Activated CD4-positive, alpha-beta T cell treated with anti-CD3 and anti-CD28 coated beads, Interleukin-10, Interleukin-2, amounts not matched to agents 100 ng/mL and 50 ng/mL, durations not matched to agents 16 hours and 8 hours (primary cell): ENCODE measurements at regions not wholly inside any gene's neighbourhood (a gene's known extent, or its start where the extent isn't known, plus 50 kb on each side); places are given as distances from the start of the nearest gene placed in this dataset.

Experiments used
- DNase-seq: peaks from one replicate; pipeline ENCODE4 v3.0.0-alpha.2; 2020

DNA sequence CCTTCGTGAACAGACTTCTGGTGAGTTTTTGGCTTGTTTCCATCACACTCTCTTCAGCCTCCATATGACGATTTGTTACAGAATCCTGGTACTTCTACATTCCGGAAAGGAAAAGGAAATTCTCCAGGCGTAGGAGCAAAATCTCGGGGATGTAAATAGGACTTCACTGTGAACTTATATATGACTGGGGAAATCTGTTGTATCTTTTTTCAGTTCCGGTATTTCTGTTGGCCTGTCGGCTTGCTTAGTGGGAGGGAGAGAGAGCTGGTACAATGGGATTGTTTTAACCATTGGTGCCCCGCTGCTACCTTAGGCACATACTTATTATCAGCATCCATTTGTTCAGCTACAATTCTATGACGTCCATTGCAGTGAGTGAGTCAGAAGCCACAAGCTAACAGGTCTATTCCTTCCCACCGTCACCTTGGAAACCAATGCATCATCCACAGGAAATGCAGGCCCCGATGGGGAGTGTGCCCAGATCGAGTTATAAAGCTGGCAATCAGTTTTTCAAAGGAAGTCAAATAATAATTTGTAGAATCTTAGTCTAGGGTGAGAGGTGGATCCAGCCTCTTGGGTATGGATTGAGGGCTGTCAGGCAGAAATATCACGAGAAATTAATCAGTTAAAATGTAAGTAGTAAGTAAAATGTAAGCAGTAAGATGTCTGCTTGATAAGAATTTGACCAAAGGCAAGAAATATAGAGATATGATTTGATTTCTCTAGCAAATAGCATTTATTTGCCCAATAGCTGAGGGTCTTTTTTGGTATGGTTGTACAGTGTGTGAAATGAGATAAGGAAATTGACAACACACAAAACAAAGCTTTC, 92.0 kb upstream of the MKLN1 start:
- peak; percentile 92 for DNase-seq

DNA sequence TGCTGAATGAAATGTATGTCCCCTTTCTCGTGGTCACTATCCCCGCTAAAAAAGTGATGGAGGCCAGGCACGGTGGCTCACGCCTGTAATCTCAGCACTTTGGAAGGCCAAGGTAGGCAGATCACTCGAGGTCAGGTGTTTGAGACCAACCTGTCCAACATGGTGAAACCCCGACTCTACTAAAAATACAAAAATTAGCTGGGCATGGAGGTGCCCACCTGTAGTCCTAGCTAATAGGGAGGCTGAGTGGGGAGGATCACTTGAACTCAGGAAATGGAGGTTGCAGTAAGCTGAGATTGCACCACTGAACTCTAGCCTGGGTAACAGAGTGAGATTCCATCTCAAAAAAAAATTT, 91.4 kb upstream of the MKLN1 start:
- DNase-seq: no peak

DNA sequence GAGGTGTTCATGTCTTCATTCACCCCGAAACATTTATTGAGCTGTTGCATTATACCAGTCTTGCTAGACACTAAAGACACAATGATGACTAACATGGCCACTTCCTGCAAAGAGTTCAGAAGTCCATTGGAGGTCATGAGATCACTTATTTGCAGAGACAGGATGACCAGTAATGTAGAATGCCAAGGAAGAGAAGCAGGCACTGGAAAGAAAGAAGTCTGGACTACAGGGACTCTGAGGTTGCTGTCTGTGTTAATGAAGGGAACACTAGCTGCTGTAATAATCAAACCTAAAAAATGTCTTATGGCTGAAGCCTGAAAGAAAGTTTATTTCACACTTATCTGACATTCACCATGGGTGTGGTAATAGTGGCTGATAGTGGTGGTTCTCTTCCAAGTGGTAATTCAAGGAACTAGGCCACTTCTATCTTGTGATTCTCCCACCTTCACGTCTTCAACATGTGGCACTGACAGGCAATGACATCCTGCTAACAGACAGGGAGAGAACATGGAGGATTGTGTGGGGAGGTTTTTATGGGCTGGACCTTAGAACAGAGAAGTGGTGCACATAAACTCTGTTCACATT, 89.2 kb upstream of the MKLN1 start:
- DNase-seq: peak; percentile 39

DNA sequence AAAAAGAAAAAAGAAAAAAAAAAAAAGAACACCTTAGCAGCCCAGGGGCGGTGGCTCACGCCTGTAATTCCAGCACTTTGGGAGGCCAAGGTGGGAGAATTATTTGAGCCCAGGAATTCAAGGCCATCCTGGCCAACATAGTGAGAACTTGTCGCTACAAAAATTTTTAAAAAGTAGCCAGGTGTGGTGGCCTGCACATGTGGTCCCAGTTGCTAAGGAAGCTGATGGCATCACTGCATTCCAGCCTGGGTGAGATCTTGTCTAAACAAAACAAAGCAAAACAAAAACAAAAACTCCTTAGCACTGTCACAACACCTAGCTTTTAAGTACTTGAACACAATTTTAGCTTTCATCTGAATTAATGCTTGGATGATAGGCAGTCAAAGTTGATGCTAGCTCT, 86.3 kb upstream of the MKLN1 start:
- DNase-seq: no peak

DNA sequence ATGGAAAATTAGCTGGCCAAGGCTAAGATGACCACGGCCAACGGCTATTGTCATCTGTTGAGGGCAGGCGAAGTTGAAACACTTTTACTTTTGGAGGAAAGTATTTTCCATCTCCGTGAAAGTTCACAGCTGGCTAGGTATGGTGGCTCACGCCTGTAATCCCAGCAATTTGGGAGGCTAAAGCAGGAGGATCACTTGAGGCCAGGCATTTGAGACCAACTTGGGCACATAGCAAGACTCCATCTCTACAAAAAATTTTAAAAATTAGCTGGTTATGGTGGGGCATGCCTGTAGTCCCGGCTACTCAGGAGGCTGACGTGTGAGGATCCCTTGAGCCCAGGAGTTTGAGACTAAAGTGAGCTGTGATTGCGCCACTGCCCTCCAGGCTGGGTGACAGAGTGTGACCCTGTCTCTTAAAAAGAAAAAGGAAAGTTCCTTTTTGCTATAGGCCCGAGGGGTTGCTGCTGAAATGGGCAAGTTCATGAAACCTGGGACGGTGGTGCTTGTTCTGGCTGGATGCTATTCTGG, 85.5 kb upstream of the MKLN1 start:
- no peak for DNase-seq

DNA sequence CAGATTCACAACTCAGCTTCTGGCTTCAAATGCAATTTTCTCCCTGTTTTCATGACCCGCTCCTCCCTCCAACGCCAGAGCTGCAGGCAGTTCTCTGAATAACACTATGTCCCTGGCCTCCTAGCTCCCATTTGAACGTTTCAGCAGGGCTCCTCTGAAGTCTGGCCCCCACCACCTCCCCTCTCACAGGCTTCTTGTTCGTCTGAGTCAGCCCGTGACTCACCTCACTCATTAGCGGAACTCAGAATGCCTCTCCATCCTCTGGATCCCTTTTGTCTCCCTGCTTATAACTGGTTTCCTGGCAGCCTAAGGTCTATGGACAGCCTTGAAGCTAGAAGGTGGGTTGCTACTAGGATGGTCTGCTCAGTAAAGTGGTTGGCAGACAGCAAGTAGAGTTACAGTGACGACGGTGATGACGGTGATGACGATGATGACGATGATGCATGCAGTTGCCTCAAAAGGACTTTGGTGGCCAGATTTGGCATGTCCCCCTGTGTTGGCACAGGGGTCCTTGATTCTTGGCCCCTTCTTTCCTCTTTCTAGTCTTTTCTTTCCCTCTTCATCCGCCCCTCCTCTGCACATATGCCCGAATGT, 83.3 kb upstream of the MKLN1 start:
- DNase-seq: no peak

DNA sequence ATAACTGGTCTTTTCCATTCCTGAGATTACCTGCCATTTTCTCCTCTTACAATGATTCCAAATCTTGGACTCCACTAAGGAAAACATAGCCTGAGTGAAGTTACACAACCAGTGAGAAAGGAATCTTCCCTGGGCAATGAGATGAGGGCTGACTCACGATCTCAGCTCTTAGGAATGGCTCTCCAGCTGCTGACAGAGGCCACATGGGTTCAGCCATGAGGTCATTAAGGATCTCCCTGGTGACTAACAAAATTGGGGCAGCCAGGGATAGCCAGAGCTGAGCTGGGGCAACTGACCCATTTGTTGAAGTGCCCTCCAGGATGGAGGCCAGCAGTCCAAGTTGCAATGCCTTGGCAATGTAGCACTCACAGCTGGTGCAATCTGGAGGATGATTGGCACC, 78.7 kb upstream of the MKLN1 start:
- no peak for DNase-seq

DNA sequence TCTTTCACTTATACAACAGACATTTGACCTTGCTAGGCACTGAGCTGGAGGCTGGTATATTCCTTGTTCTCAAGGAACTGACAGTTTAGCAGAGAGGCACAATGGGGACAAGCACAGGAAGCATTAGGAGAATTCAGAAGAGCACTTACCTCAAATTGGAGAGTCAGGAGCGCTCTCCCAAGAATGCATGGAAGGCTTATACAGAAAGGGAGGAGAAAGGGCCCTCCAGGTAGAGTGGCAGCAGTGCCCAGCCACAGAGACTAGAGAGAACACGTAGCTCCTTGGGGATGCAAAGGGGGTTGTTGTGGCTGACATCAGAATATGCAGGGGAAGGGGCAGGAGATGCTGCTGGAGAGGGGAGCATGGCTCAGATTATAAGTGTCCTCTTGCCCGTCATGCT, 78.2 kb upstream of the MKLN1 start:
- no peak for DNase-seq

DNA sequence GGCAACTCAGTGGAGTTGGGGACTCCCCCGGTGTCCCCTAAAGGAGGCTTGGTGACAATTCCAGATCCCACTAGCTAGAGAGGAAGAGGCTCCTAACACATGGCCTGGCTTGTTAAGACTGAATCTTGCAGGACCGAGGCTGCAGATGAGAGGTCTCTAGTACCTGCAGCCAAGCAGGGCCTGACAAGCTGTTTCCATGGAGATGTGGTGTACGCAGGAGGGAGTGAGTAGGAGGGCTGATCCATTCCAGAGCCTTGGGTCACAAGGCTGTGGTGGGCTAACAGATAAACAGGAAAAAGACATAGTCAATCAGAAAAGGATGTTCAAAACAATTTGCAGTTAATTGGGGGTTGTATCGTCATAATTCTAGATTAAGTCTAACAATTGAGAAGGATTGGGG, 77.3 kb upstream of the MKLN1 start:
- no peak for DNase-seq

DNA sequence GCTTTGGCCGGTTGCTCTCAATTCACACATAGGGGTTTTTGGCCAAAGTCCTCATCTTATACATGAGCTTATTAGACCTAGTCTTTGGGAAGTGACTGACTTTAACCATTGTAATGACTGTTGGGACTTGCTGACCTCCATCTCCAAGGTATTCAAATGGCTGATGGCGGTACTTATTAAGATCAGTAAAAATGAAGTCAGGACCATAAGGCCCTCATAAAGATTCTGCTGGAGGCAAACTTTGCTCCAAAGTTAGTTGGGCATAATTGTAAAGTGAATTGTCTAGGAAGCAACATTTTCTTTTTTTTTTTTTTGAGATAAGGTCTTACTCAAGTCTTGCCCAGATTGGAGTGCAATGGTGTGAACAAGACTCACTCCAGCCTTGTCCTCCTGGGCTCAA, 76.3 kb upstream of the MKLN1 start:
- no peak for DNase-seq

DNA sequence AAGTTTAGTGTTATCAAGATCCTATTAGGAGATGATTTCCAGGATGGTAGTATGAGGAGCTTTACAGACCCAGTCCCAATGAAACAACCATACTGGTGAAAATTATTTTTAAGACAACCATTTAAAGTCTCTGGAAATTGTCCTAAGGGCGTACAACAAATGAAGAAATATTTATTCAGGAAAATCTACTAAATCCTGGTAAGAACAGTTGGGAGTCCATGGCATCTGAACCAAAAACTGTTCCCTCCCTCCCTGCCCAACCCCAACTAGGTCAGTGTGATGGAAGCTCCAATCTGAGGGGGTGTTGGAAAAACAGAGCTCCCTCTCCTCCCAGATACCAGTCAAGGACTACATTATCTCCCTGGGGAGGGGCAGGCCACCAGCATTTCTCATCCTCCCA, 74.7 kb upstream of the MKLN1 start:
- no peak for DNase-seq

DNA sequence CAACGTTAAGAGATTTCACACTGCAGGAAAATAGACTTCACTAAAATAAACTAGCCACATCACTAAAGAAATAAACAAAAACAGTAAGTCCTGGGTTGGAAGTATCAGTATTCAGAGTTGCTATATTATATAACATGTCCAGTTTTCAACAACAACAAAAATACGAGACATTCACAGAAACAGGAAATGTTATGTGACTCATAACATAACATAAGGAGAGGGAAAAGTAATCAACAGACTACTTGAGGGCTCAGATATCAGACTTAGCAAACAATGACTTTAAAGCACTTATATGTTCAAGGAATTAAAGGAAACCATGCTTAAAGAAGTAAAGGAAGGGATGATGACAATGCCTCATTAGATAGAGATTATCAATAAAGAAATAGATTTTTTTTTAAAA, 73.5 kb upstream of the MKLN1 start:
- DNase-seq: no peak

DNA sequence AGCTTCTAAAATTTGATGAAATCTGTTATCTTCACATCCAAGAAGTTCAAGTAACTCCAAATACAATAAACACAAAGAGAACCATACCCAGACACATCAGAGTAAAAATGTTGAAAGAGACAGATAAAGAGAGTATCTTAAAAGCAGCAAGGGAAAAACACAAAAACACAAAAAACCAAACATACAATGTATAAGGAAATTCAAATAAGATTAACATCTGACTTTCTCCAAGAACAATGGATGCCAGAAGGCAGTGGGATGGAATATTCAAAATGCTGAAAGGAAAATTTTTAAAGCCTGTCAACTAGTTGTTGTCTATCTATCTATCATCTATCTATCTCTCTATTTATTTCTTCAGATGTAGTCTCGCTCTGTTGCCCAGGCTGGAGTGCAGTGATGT, 72.4 kb upstream of the MKLN1 start:
- no peak for DNase-seq

DNA sequence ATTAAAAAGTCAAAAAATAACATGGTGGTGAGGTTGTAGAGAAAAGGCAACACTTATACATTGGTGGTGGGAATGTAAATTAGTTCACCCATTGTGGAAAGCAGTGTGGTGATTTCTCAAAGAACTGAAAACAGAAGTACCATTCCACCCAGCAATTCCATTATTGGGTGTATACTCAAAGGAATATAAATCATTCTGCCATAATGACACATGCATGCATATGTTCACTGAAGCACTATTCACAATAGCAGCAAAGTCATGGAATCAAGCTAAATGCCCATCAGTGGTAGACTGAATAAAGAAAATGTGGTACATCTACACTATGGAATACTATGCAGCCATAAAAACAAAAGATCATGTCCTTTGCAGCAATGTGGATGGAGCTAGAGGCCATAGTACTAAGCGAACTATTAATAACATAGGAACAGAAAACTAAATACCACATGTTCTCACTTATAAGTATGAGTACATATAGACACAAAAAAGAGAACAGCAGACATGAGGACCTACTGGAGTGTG, 66.1 kb upstream of the MKLN1 start:
- no peak for DNase-seq

DNA sequence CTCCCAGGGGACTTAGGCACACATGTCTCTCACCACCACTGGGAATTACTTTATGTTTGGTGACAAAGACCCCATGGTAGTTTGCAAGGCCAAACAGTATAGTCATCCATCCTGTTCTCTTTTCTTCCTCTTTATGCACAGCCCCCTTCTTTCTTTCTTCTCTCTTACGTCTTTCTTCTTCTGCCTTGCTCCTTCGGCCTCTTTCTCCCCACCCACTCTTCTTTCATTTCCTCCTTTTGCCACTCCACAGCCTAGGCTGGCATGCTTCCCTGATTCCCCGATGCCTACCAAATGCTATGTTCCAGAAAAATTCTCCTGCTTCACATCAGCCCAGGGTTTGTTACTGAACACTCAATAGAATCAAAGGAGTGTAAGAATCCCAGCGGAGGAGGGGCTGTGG, 62.4 kb upstream of the MKLN1 start:
- DNase-seq: no peak

DNA sequence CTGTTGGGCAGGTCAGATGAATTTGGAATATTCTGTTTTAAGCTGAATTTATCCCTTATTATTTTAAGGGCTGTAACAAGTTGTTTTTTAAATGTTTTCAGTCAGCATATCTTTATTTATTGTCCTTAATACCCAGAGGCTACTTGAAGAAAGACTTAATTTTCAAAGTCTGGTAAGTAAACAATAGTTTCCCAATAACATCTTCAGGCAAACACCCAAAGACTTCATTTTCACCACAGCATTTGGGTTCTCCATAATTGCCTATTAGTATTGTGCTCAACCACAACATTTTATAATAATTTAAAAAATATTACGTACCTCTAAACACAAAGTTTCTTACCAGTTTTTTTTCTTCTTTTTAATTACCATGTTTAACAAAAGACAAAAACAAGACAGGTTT, 60.0 kb upstream of the MKLN1 start:
- DNase-seq: no peak

DNA sequence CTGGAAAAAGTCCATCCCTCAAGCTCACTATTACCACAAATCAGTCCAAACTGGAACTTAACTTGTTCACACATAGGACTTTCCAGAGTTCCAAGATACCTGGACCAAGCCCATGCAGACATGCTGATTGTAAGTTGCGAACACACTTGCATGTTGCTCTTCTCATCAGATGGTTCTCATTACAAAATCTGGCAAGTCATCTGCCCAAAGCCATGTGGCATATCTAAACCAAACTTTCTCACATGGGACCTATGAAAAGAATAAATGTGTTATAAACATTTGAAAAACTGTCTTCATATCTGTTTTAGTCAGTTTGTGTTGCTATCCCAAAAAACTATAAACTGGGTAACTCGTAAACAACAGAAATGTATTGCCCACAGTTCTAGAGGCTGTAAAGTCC, 58.8 kb upstream of the MKLN1 start:
- DNase-seq: no peak

DNA sequence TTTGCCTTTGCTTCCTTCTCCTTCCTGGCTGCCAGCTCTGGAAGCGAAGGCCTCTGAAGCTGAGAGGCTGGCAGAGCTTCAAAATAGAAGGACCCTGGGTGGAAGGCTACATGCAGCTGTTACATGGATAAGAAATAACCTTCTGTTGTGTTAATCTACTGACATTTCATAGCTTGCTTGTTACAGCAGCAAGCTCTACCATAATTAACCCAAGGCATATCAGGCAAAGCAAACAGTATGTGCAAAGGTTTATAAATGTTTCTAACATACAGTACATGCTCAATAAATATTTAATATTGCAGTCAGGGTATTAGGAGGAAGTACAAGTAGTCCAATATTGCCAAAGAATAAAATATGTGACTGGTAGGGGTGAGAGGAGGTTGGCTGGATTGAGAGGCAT, 55.6 kb upstream of the MKLN1 start:
- DNase-seq: no peak

DNA sequence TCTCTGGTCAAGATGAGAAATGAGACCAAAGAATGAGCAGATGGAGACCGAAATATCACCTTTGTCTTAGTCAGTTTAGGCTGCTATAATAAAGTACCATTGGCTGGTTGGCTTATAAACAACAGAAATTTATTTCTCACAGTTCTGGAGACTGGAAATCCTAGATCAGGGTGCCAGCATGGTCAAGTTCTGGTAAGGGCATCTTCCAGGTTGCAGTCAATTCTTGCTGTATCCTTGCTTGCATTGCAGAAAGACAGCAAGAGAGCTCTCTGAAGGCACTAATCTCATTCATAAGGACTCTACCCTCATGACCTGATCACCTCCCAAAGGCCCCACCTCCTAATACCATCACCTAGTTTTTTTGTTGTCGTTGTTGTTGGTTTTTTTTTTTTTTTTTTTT, 52.7 kb upstream of the MKLN1 start:
- no peak for DNase-seq

DNA sequence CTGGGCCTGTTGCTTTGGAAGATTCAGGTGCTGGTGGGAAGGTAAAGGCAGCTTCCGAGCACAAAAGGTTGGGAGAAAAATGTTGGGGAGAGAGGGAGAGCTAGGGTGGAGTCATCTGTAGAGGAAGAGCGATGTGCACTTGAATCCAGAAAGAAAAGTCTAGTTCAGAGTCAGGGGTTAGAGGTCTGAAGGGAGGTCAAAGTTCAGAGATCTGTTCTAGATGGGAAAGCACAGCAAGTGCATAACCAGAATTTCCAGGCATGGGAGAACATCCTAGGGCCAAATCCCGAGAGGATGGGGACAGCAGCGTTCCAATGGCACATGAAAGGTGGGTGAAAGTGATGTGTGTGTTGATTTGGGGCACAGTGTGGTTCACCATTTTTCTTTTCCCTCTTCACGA, 51.5 kb upstream of the MKLN1 start:
- no peak for DNase-seq

DNA sequence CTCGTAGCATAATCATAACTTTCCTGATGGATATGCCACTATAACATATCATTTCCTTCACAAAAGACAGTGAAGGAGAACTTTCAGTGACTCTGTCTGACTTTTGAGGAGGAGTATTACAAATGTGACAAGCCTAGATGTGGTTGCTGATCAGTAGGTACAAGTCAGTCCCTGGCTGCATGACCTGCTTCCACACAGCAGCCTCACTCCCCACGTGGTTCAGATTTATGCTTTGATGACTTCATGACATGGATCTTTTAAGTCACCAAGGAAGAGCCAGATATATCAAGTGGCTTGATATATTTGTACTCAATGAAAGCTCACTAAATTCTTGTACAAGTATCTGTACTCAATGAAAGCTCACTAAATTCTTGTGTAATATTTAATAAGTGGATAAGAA, 50.9 kb upstream of the MKLN1 start:
- DNase-seq: no peak
